IMR-90 (cell line): ENCODE measurements at regions not wholly inside any gene's neighbourhood (a gene's known extent, or its start where the extent isn't known, plus 50 kb on each side); places are given as distances from the start of the nearest gene placed in this dataset.

Source experiments
- CEBPB ChIP-seq: IDR thresholded peaks from 2 replicates; pipeline ENCODE4 v1.6.1; 2012; ENCODE audit warnings: low read depth, low read length, improper control_type of control experiment
- CTCF ChIP-seq: conservative IDR thresholded peaks from 2 replicates; pipeline ENCODE4 v1.5.1; 2012; ENCODE audit warnings: mild to moderate bottlenecking, low read depth, low read length, improper control_type of control experiment
- USF2 ChIP-seq: fragments of 150-350 bp; IDR thresholded peaks from 2 replicates; pipeline ENCODE4 v1.6.1; 2017; ENCODE audit warnings: mild to moderate bottlenecking, antibody characterized with exemption, low read length, low read depth

GRCh38 chr14:89701211-89702043 is 253.1 kb downstream of the EFCAB11 start:
- TF ChIP-seq CTCF (no peak), CEBPB (no peak), USF2 (peak; percentile 72)
